IMR-90 (cell line): ENCODE measurements at regions not wholly inside any gene's neighbourhood (a gene's known extent, or its start where the extent isn't known, plus 50 kb on each side); places are given as distances from the start of the nearest gene placed in this dataset.

Experiments
- ATAC-seq: fragments of 200-7000 bp; cut with Tn5 transposase; 2 replicates; pipeline ENCODE4 v1.9.1; 2020; ENCODE audit warnings: low read depth, mild to moderate bottlenecking, moderate library complexity
- BruUV-seq: library from RNA; stranded (reverse); fragments of 400-500 nt; replicated peaks from 2 replicates; lab custom pipeline; 2021; lab: Mats Ljungman, UMichigan
- CTCF ChIA-PET: fragments of 300-600 bp; formaldehyde crosslinking; extraction: SDS; loops from one replicate; lab custom pipeline; 2021; ENCODE audit warnings: antibody characterized with exemption; lab: Yijun Ruan, JAX
- POLR2A ChIA-PET: fragments of 300-600 bp; sonication (Branson Sonifier 250); formaldehyde crosslinking; loops from one replicate; lab custom pipeline; 2022; ENCODE audit warnings: antibody characterized with exemption; ENCODE audit not compliant: unreplicated experiment; lab: Charles Lee
- DNase-seq: peaks from one replicate; pipeline ENCODE4 v3.0.0; 2013
- H2AFZ ChIP-seq: replicated peaks from 2 replicates; pipeline ENCODE3; 2013; ENCODE audit warnings: low read length, mild to moderate bottlenecking; ENCODE audit not compliant: poor library complexity
- H2AK5ac ChIP-seq: 2 replicates; pipeline ENCODE4 v1.6.1; 2013; ENCODE audit warnings: low read depth, low read length, inconsistent platforms
- H2AK9ac ChIP-seq: replicated peaks from 2 replicates; pipeline ENCODE3; 2013; ENCODE audit warnings: mild to moderate bottlenecking, low read depth, low read length, moderate library complexity; ENCODE audit not compliant: poor library complexity
- H2BK120ac ChIP-seq: 2 replicates; pipeline ENCODE4 v1.6.1; 2013; ENCODE audit warnings: low read depth, low read length, inconsistent platforms
- H2BK15ac ChIP-seq: 3 replicates; pipeline ENCODE4 v1.6.1; 2013; ENCODE audit warnings: low read depth, low read length, inconsistent platforms
- H2BK20ac ChIP-seq: 2 replicates; pipeline ENCODE4 v1.6.1; 2013; ENCODE audit warnings: low read depth, mild to moderate bottlenecking, inconsistent platforms, low read length, moderate library complexity
- H2BK5ac ChIP-seq: 2 replicates; pipeline ENCODE4 v1.6.1; 2013; ENCODE audit warnings: mild to moderate bottlenecking, low read depth, low read length, inconsistent platforms; ENCODE audit not compliant: poor library complexity, severe bottlenecking
- H3K14ac ChIP-seq: replicated peaks from 2 replicates; pipeline ENCODE4 v1.6.1; 2013; ENCODE audit warnings: low read depth, low read length, inconsistent platforms
- H3K18ac ChIP-seq: 2 replicates; pipeline ENCODE4 v1.6.1; 2013; ENCODE audit warnings: low read depth, low read length, control low read depth
- H3K23ac ChIP-seq: 2 replicates; pipeline ENCODE4 v1.6.1; 2013; ENCODE audit warnings: low read depth, low read length, inconsistent platforms
- H3K27ac ChIP-seq: 2 replicates; pipeline ENCODE4 v1.5.1; 2013; ENCODE audit warnings: mild to moderate bottlenecking, control low read depth, low read length; ENCODE audit not compliant: insufficient read depth
- H3K27me3 ChIP-seq: 2 replicates; pipeline ENCODE4 v1.6.1; 2013; ENCODE audit warnings: low read length; ENCODE audit not compliant: control insufficient read depth, insufficient read depth
- H3K36me3 ChIP-seq: 2 replicates; pipeline ENCODE4 v1.6.1; 2013; ENCODE audit warnings: low read length, mixed read lengths; ENCODE audit not compliant: control insufficient read depth, insufficient read depth
- H3K4ac ChIP-seq: 2 replicates; pipeline ENCODE4 v1.6.1; 2013; ENCODE audit warnings: low read depth, low read length, inconsistent platforms
- H3K4me1 ChIP-seq: 2 replicates; pipeline ENCODE4 v1.6.1; 2013; ENCODE audit warnings: low read length, mixed read lengths; ENCODE audit not compliant: control insufficient read depth, insufficient read depth
- H3K4me2 ChIP-seq: 2 replicates; pipeline ENCODE4 v1.6.1; 2013; ENCODE audit warnings: low read depth, mild to moderate bottlenecking, control low read depth, low read length, moderate library complexity
- H3K4me3 ChIP-seq: 2 replicates; pipeline ENCODE4 v1.5.1; 2013; ENCODE audit warnings: low read depth, mild to moderate bottlenecking, control low read depth, low read length, moderate library complexity; ENCODE audit not compliant: insufficient read depth
- H3K56ac ChIP-seq: 2 replicates; pipeline ENCODE4 v1.6.1; 2013; ENCODE audit warnings: low read length, inconsistent platforms; ENCODE audit not compliant: insufficient read depth; ENCODE audit errors: extremely low read depth
- H3K79me1 ChIP-seq, 2 experiments: 2 replicates each; pipeline ENCODE4 v1.6.1; 2013; ENCODE audit warnings: low read length in 2 of 2, inconsistent platforms in 1 of 2, low read depth in 1 of 2
- H3K9ac ChIP-seq: 2 replicates; pipeline ENCODE4 v1.6.1; 2013; ENCODE audit warnings: low read depth, low read length, control low read depth
- H3K9me1 ChIP-seq: 2 replicates; pipeline ENCODE4 v1.6.1; 2013; ENCODE audit warnings: low read length, inconsistent platforms; ENCODE audit not compliant: insufficient read depth
- H3K9me3 ChIP-seq: 2 replicates; pipeline ENCODE4 v1.6.1; 2013; ENCODE audit warnings: low read length; ENCODE audit not compliant: control insufficient read depth, insufficient read depth
- H4K20me1 ChIP-seq: 2 replicates; pipeline ENCODE4 v1.6.1; 2013; ENCODE audit warnings: low read length, inconsistent platforms; ENCODE audit not compliant: insufficient read depth
- H4K5ac ChIP-seq: 2 replicates; pipeline ENCODE4 v1.6.1; 2013; ENCODE audit warnings: mild to moderate bottlenecking, low read depth, low read length, control low read depth
- H4K8ac ChIP-seq, 2 experiments: 2 replicates each; pipeline ENCODE4 v1.6.1; 2013; ENCODE audit warnings: low read depth in 2 of 2, low read length in 2 of 2, control low read depth in 1 of 2, inconsistent platforms in 1 of 2
- H4K91ac ChIP-seq: 2 replicates; pipeline ENCODE4 v1.6.1; 2013; ENCODE audit warnings: low read depth, low read length, inconsistent platforms; ENCODE audit not compliant: insufficient read depth
- BHLHE40 ChIP-seq: fragments of 150-350 bp; IDR thresholded peaks from 2 replicates; pipeline ENCODE4 v1.6.1; 2016; ENCODE audit warnings: mild to moderate bottlenecking, low read depth, low read length
- CEBPB ChIP-seq: IDR thresholded peaks from 2 replicates; pipeline ENCODE4 v1.6.1; 2012; ENCODE audit warnings: low read depth, low read length, improper control_type of control experiment
- CHD1 ChIP-seq: IDR thresholded peaks from 2 replicates; pipeline ENCODE4 v1.6.1; 2012; ENCODE audit warnings: low read depth, low read length, improper control_type of control experiment
- ELK1 ChIP-seq: fragments of 150-350 bp; IDR thresholded peaks from 2 replicates; pipeline ENCODE4 v1.6.1; 2016; ENCODE audit warnings: low read depth, mild to moderate bottlenecking, low read length, moderate library complexity, borderline replicate concordance
- FOS ChIP-seq: fragments of 150-350 bp; IDR thresholded peaks from 2 replicates; pipeline ENCODE4 v1.6.1; 2016; ENCODE audit warnings: low read depth, low read length
- MAFK ChIP-seq: IDR thresholded peaks from 2 replicates; pipeline ENCODE4 v1.6.1; 2012; ENCODE audit warnings: low read depth, low read length, improper control_type of control experiment
- MAZ ChIP-seq: IDR thresholded peaks from 2 replicates; pipeline ENCODE4 v1.6.1; 2012; ENCODE audit warnings: low read depth, mild to moderate bottlenecking, low read length, improper control_type of control experiment, moderate library complexity, borderline replicate concordance
- MXI1 ChIP-seq: IDR thresholded peaks from 2 replicates; pipeline ENCODE4 v1.6.1; 2012; ENCODE audit warnings: low read depth, mild to moderate bottlenecking, low read length, moderate library complexity, borderline replicate concordance
- NFE2L2 ChIP-seq: fragments of 150-350 bp; IDR thresholded peaks from 2 replicates; pipeline ENCODE4 v1.6.1; 2016; ENCODE audit warnings: low read depth, mild to moderate bottlenecking, low read length
- POLR2A ChIP-seq: IDR thresholded peaks from 2 replicates; pipeline ENCODE4 v1.6.1; 2012; ENCODE audit warnings: mild to moderate bottlenecking, low read depth, low read length
- RAD21 ChIP-seq: IDR thresholded peaks from 2 replicates; pipeline ENCODE4 v1.6.1; 2012; ENCODE audit warnings: low read length, improper control_type of control experiment
- RCOR1 ChIP-seq: IDR thresholded peaks from 2 replicates; pipeline ENCODE4 v1.6.1; 2012; ENCODE audit warnings: mild to moderate bottlenecking, low read length, improper control_type of control experiment; ENCODE audit not compliant: insufficient replicate concordance
- RFX5 ChIP-seq: IDR thresholded peaks from 2 replicates; pipeline ENCODE4 v1.8.0; 2012; ENCODE audit warnings: low read depth, mild to moderate bottlenecking, low read length, moderate library complexity
- USF2 ChIP-seq: fragments of 150-350 bp; IDR thresholded peaks from 2 replicates; pipeline ENCODE4 v1.6.1; 2017; ENCODE audit warnings: mild to moderate bottlenecking, antibody characterized with exemption, low read length, low read depth
- dilution Hi-C: fragments of 300-500 bp; cut with HindIII; formaldehyde crosslinking; loops from one replicate; pipeline ENCODE4 v1.14.3; 2018; ENCODE audit warnings: low sequenced_read_pairs; ENCODE audit not compliant: unreplicated experiment
- in situ Hi-C: fragments of 300-500 bp; cut with MboI; formaldehyde crosslinking; loops from 3 replicates; pipeline ENCODE4 v1.14.3; 2019; ENCODE audit warnings: low sequenced_read_pairs, inconsistent platforms, mixed read lengths
- intact Hi-C: fragments of 100-400 bp; cut with micrococcal nuclease; formaldehyde crosslinking; loops from 2 replicates; pipeline ENCODE4 v1.10.0; 2022
- TF ChIP-seq, protein P1 (sequence below): conservative IDR thresholded peaks from 2 replicates; pipeline ENCODE4 v1.5.1; 2012; ENCODE audit warnings: mild to moderate bottlenecking, low read depth, low read length, improper control_type of control experiment

DNA sequence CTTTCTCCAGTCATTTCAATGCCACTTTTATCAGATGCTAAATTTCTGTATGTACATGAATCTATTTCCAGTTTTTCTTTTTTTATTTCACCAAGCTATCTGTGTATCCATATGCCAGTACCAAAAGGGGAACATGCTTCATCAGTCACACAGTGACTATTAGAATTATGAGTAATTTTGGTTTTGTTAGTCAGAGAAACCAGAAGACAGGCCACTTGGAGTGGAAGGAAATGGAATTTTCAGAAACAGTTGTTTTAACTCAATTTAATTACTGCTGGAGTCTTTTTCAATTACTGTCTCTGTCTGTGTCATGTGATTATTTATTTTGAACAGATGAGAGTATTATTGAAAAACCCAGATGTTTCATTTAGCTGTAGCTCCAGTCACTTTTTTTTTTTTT, 84.6 kb upstream of the ANO3 start:
- CTCF ChIA-PET: no interaction called here
- Histone ChIP-seq H2AK9ac (no peak overlapping the region), H3K18ac (no peak overlapping the region), H3K27ac (no peak overlapping the region), H2BK120ac (no peak overlapping the region), H3K9ac (no peak overlapping the region), H3K4me1 (peaks cover 8% of the 10 kb centered on the region; the same call in 1 of the 2 replicates), H2AFZ (no peak overlapping the region), H3K79me1 (no peaks in the 10 kb centered on the region), H3K36me3 (no peaks in the 10 kb centered on the region), H3K23ac (no peak overlapping the region), H3K4me3 (no peak overlapping the region), H3K9me3 (no peaks in the 10 kb centered on the region), H3K14ac (no peak overlapping the region), H3K4ac (no peak overlapping the region), H4K8ac (no peak overlapping the region), H3K27me3 (no peaks in the 10 kb centered on the region), H2AK5ac (no peak overlapping the region), H4K91ac (no peak overlapping the region), H2BK20ac (no peak overlapping the region), H2BK15ac (no peak overlapping the region), H3K4me2 (no peak overlapping the region), H4K5ac (no peak overlapping the region), H4K20me1 (no peaks in the 10 kb centered on the region), H3K9me1 (peaks cover 5% of the 10 kb centered on the region; the same call in 1 of the 2 replicates), H3K56ac (no peak overlapping the region), H2BK5ac (peak overlapping the region; percentile 58)
- dilution Hi-C loops (no loop called here), in situ Hi-C loops (no loop called here), intact Hi-C loops (no loop called here)
- no peak for TF ChIP-seq CHD1
- TF ChIP-seq, protein P1, sequence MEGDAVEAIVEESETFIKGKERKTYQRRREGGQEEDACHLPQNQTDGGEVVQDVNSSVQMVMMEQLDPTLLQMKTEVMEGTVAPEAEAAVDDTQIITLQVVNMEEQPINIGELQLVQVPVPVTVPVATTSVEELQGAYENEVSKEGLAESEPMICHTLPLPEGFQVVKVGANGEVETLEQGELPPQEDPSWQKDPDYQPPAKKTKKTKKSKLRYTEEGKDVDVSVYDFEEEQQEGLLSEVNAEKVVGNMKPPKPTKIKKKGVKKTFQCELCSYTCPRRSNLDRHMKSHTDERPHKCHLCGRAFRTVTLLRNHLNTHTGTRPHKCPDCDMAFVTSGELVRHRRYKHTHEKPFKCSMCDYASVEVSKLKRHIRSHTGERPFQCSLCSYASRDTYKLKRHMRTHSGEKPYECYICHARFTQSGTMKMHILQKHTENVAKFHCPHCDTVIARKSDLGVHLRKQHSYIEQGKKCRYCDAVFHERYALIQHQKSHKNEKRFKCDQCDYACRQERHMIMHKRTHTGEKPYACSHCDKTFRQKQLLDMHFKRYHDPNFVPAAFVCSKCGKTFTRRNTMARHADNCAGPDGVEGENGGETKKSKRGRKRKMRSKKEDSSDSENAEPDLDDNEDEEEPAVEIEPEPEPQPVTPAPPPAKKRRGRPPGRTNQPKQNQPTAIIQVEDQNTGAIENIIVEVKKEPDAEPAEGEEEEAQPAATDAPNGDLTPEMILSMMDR: no peak
- TF ChIP-seq ELK1: no peak
- TF ChIP-seq MAFK: no peak
- no peak for TF ChIP-seq BHLHE40
- TF ChIP-seq USF2: no peak
- TF ChIP-seq RAD21: no peak
- no peak for TF ChIP-seq MAZ
- TF ChIP-seq POLR2A: no peak
- TF ChIP-seq CEBPB: no peak
- no peak for TF ChIP-seq RCOR1
- TF ChIP-seq FOS: no peak
- TF ChIP-seq NFE2L2: no peak
- no peak for TF ChIP-seq RFX5
- TF ChIP-seq MXI1: no peak
- POLR2A ChIA-PET: interaction anchor here (0.5 kb wide), 1 partner anchor 266 kb away, joined by 6 read pairs; no protein-coding TSS in a partner anchor
- no TSS peak for BruUV-seq
- peak; percentile 81 for DNase-seq
- ATAC-seq: peak; percentile 69
